ENCODE measurements at regions not wholly inside any gene's neighbourhood (a gene's known extent, or its start where the extent isn't known, plus 50 kb on each side); places are given as distances from the start of the nearest gene placed in this dataset.

DNA sequence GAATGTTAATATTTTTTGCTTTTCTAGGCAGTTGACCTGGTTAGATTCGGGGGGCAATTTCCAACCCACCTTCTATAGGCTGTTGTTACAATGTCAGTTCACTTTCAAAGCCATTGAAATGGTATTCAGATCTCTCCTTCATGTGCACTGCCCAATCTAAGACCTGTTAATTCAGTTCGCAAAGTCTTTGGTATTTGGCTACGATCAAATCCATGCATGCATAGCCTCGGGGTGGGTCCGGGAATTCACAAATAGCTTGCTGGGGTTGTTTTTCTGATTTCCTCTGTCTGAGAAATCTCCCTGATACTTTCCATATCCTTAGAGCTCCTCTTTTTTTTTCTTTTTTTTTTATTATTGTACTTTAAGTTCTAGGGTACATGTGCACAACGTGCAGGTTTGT is 252.6 kb upstream of the SPAG17 start:
- no peak overlapping the region for H3K27ac ChIP-seq
- H3K9me2 ChIP-seq (replicated peaks; ENCODE audit: insufficient read depth), result no peaks in the 10 kb centered on the region
- no peak overlapping the region for H3K4me2 ChIP-seq
- H3K79me2 ChIP-seq, result no peaks in the 10 kb centered on the region
- H3K27me3 ChIP-seq, result no peaks in the 10 kb centered on the region
- no peaks in the 10 kb centered on the region for H4K20me1 ChIP-seq (ENCODE audit: insufficient read depth, poor library complexity, severe bottlenecking)
- 84% methylated on average over 6 of the region's 6 CpGs for WGBS (ENCODE audit: low lambda C conversion rate, missing lambda C conversion rate)
- H2AFZ ChIP-seq, result no peak overlapping the region
- no peak for TF ChIP-seq EZH2 (IDR thresholded peaks at IDR 0.05; ENCODE audit: borderline replicate concordance)
- no peak for TF ChIP-seq EZH2phosphoT487 (IDR thresholded peaks at IDR 0.05; ENCODE audit: low read depth, severe bottlenecking, unreplicated experiment)
- TF ChIP-seq, protein P1, sequence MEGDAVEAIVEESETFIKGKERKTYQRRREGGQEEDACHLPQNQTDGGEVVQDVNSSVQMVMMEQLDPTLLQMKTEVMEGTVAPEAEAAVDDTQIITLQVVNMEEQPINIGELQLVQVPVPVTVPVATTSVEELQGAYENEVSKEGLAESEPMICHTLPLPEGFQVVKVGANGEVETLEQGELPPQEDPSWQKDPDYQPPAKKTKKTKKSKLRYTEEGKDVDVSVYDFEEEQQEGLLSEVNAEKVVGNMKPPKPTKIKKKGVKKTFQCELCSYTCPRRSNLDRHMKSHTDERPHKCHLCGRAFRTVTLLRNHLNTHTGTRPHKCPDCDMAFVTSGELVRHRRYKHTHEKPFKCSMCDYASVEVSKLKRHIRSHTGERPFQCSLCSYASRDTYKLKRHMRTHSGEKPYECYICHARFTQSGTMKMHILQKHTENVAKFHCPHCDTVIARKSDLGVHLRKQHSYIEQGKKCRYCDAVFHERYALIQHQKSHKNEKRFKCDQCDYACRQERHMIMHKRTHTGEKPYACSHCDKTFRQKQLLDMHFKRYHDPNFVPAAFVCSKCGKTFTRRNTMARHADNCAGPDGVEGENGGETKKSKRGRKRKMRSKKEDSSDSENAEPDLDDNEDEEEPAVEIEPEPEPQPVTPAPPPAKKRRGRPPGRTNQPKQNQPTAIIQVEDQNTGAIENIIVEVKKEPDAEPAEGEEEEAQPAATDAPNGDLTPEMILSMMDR (IDR thresholded peaks at IDR 0.05; ENCODE audit: poor library complexity), result no peak
- no peaks in the 10 kb centered on the region for H3K4me1 ChIP-seq (ENCODE audit: insufficient read depth)
- no peak overlapping the region for H3K4me3 ChIP-seq
- no peaks in the 10 kb centered on the region for H3K9me3 ChIP-seq (ENCODE audit: low read depth)
- DNase-seq (ENCODE audit: low spot score), result no peak
- no peaks in the 10 kb centered on the region for H3K36me3 ChIP-seq (replicated peaks; ENCODE audit: insufficient read depth, low read depth)

DNA sequence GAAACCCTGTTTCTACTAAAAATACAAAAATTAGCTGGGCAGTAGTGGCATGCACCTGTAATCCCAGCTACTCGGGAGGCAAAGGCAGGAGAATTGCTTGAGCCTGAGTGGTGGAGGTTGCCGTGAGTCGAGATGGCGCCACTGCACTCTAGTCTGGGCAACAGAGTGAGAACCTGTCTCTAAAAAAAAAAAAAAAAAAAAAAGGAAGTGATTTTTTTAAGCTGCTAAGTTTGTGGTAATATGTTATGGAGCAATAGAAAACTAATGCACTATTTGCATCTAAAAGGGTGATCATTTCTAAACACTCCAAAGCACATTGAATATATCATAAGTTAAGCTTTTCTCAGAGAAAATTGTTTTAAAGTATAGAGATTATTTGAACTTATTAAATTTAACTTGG is 244.8 kb upstream of the SPAG17 start:
- no peaks in the 10 kb centered on the region for H3K27me3 ChIP-seq
- no peaks in the 10 kb centered on the region for H4K20me1 ChIP-seq (ENCODE audit: insufficient read depth, poor library complexity, severe bottlenecking)
- no peak overlapping the region for H3K27ac ChIP-seq
- no peaks in the 10 kb centered on the region for H3K36me3 ChIP-seq (replicated peaks; ENCODE audit: insufficient read depth, low read depth)
- WGBS (ENCODE audit: low lambda C conversion rate, missing lambda C conversion rate), result 91% methylated on average over 4 of the region's 4 CpGs
- H3K9me2 ChIP-seq (replicated peaks; ENCODE audit: insufficient read depth), result no peaks in the 10 kb centered on the region
- no peaks in the 10 kb centered on the region for H3K9me3 ChIP-seq (ENCODE audit: low read depth)
- no peak for TF ChIP-seq EZH2phosphoT487 (IDR thresholded peaks at IDR 0.05; ENCODE audit: low read depth, severe bottlenecking, unreplicated experiment)
- TF ChIP-seq, protein P1 (IDR thresholded peaks at IDR 0.05; ENCODE audit: poor library complexity), result no peak
- TF ChIP-seq EZH2 (IDR thresholded peaks at IDR 0.05; ENCODE audit: borderline replicate concordance), result no peak
- no peaks in the 10 kb centered on the region for H3K4me1 ChIP-seq (ENCODE audit: insufficient read depth)
- no peaks in the 10 kb centered on the region for H3K79me2 ChIP-seq
- H3K4me3 ChIP-seq, result no peak overlapping the region
- DNase-seq (ENCODE audit: low spot score), result no peak
- H2AFZ ChIP-seq, result no peak overlapping the region
- no peak overlapping the region for H3K4me2 ChIP-seq

DNA sequence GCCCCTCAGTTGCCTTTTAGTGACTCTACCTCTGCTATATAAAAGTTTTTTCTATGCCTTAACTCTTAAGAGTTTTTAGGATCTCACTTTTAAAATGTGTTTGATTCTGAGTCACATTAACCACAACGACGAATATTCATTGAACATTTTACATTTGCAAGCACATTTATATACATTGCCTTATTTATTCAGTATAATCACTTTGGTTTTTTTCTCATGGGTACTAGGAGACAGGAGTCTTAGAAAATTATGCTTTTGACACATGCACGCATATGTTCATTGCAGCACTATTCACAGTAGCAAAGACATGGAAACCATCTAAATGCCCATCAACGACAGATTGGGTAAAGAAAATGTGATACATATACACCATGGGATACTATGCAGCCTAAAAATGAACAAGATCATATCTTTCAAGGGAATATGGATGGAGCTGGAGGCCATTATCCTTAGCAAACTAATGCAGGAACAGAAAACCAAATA is 236.9 kb upstream of the SPAG17 start:
- TF ChIP-seq, protein P1 (IDR thresholded peaks at IDR 0.05; ENCODE audit: poor library complexity), result no peak
- TF ChIP-seq EZH2 (IDR thresholded peaks at IDR 0.05; ENCODE audit: borderline replicate concordance) (no peak), EZH2phosphoT487 (IDR thresholded peaks at IDR 0.05; ENCODE audit: low read depth, severe bottlenecking, unreplicated experiment) (no peak)
- Histone ChIP-seq H3K4me1 (ENCODE audit: insufficient read depth) (no peaks in the 10 kb centered on the region), H3K4me2 (no peak overlapping the region), H3K79me2 (no peaks in the 10 kb centered on the region), H3K9me3 (ENCODE audit: low read depth) (no peaks in the 10 kb centered on the region), H3K4me3 (no peak overlapping the region), H3K9me2 (replicated peaks; ENCODE audit: insufficient read depth) (no peaks in the 10 kb centered on the region), H4K20me1 (ENCODE audit: insufficient read depth, poor library complexity, severe bottlenecking) (no peaks in the 10 kb centered on the region), H3K36me3 (replicated peaks; ENCODE audit: insufficient read depth, low read depth) (no peaks in the 10 kb centered on the region), H3K27me3 (no peaks in the 10 kb centered on the region), H2AFZ (no peak overlapping the region), H3K27ac (no peak overlapping the region)
- DNase-seq (ENCODE audit: low spot score), result no peak
- WGBS (ENCODE audit: low lambda C conversion rate, missing lambda C conversion rate), result 98% methylated on average over 4 of the region's 4 CpGs

DNA sequence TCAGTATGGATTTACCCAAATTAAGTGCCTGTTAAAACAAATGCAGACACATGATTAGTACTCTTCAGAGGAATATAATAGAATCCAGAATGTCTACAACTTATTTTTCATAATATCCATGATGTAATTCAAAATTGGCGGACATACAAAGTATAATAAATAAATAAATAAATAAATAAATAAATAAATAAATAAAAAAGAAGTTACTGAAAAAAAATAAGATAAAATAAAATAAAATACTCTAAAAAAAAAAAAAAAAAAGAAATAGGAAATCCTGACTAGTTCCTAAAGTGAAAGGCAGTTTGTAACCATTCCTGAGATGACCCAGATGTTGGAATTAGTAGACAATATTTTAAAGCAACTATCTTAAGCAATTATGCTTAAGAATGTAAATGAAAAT is 219.0 kb upstream of the SPAG17 start:
- Histone ChIP-seq H3K4me2 (no peak overlapping the region), H4K20me1 (ENCODE audit: insufficient read depth, poor library complexity, severe bottlenecking) (no peaks in the 10 kb centered on the region), H3K79me2 (no peaks in the 10 kb centered on the region), H3K27ac (no peak overlapping the region), H3K4me3 (no peak overlapping the region), H3K4me1 (ENCODE audit: insufficient read depth) (no peaks in the 10 kb centered on the region), H3K9me3 (ENCODE audit: low read depth) (no peaks in the 10 kb centered on the region), H2AFZ (no peak overlapping the region), H3K27me3 (no peaks in the 10 kb centered on the region), H3K36me3 (replicated peaks; ENCODE audit: insufficient read depth, low read depth) (no peaks in the 10 kb centered on the region), H3K9me2 (replicated peaks; ENCODE audit: insufficient read depth) (no peaks in the 10 kb centered on the region)
- TF ChIP-seq EZH2phosphoT487 (IDR thresholded peaks at IDR 0.05; ENCODE audit: low read depth, severe bottlenecking, unreplicated experiment) (no peak), EZH2 (IDR thresholded peaks at IDR 0.05; ENCODE audit: borderline replicate concordance) (no peak)
- TF ChIP-seq, protein P1 (IDR thresholded peaks at IDR 0.05; ENCODE audit: poor library complexity), result no peak
- WGBS (ENCODE audit: low lambda C conversion rate, missing lambda C conversion rate), result 94% methylated on average over 1 of the region's 1 CpG
- no peak for DNase-seq (ENCODE audit: low spot score)

All from hepatocyte (in vitro differentiated cells).